T-helper 2 cell treated with Interferon-gamma antibody and Interleukin-4, amounts not matched to agents 5 μg/mL and 100 μg/mL, for 36 hours (primary cell): ENCODE measurements at regions not wholly inside any gene's neighbourhood (a gene's known extent, or its start where the extent isn't known, plus 50 kb on each side); places are given as distances from the start of the nearest gene placed in this dataset.
"Not testable (repeated sequence)": the region's sequence is repeated elsewhere in the genome, so short reads cannot be mapped to it uniquely, and the experiment has no call there.

Source experiments
- DNase-seq: peaks from one replicate; pipeline ENCODE4 v3.0.0; 2021; ENCODE audit warnings: low spot score
- H3K27ac Mint-ChIP-seq: one replicate; pipeline ENCODE4 v1.8.0; 2021; ENCODE audit warnings: mild to moderate bottlenecking, mixed read lengths
- H3K27me3 Mint-ChIP-seq: one replicate; pipeline ENCODE4 v1.8.0; 2021; ENCODE audit warnings: low read depth, mixed read lengths
- H3K36me3 Mint-ChIP-seq: one replicate; pipeline ENCODE4 v1.8.0; 2021; ENCODE audit warnings: low read depth, mixed read lengths
- H3K4me1 Mint-ChIP-seq: one replicate; pipeline ENCODE4 v1.8.0; 2021; ENCODE audit warnings: low read depth, mixed read lengths
- H3K4me3 Mint-ChIP-seq: one replicate; pipeline ENCODE4 v1.8.0; 2022; ENCODE audit warnings: mild to moderate bottlenecking, moderate library complexity, mixed read lengths
- H3K9me3 Mint-ChIP-seq: one replicate; pipeline ENCODE4 v1.8.0; 2021; ENCODE audit warnings: mixed read lengths

GRCh38 chr17:20737636-20738035 is 158.1 kb downstream of the CDRT15L2 start:
- H3K36me3 Mint-ChIP-seq, H3K4me3 Mint-ChIP-seq, DNase-seq, H3K27ac Mint-ChIP-seq, H3K9me3 Mint-ChIP-seq, H3K4me1 Mint-ChIP-seq: not testable (repeated sequence)
- peaks cover 27% of the 10 kb centered on the region for H3K27me3 Mint-ChIP-seq

GRCh38 chr17:20771104-20771503 is 191.6 kb downstream of the CDRT15L2 start:
- H3K4me1 Mint-ChIP-seq: peaks cover 2% of the 10 kb centered on the region
- H3K4me3 Mint-ChIP-seq: no peak overlapping the region
- H3K27ac Mint-ChIP-seq: no peak overlapping the region
- no peaks in the 10 kb centered on the region for H3K36me3 Mint-ChIP-seq
- peaks cover 4% of the 10 kb centered on the region for H3K27me3 Mint-ChIP-seq
- no peaks in the 10 kb centered on the region for H3K9me3 Mint-ChIP-seq
- no peak for DNase-seq

GRCh38 chr17:20774472-20775135 is 195.1 kb downstream of the CDRT15L2 start:
- DNase-seq: no peak
- no peaks in the 10 kb centered on the region for H3K36me3 Mint-ChIP-seq
- no peak overlapping the region for H3K4me3 Mint-ChIP-seq
- peaks cover 6% of the 10 kb centered on the region for H3K27me3 Mint-ChIP-seq
- H3K27ac Mint-ChIP-seq: no peak overlapping the region
- peaks cover 5% of the 10 kb centered on the region for H3K9me3 Mint-ChIP-seq
- H3K4me1 Mint-ChIP-seq: peaks cover 4% of the 10 kb centered on the region

GRCh38 chr17:20775331-20775730 is 195.8 kb downstream of the CDRT15L2 start:
- H3K36me3 Mint-ChIP-seq: no peaks in the 10 kb centered on the region
- H3K27me3 Mint-ChIP-seq: peaks cover 6% of the 10 kb centered on the region
- peaks cover 4% of the 10 kb centered on the region for H3K4me1 Mint-ChIP-seq
- peaks cover 5% of the 10 kb centered on the region for H3K9me3 Mint-ChIP-seq
- H3K27ac Mint-ChIP-seq: no peak overlapping the region
- no peak overlapping the region for H3K4me3 Mint-ChIP-seq
- no peak for DNase-seq

GRCh38 chr17:20779521-20779920 is 200.0 kb downstream of the CDRT15L2 start:
- Mint-ChIP-seq H3K27ac (no peak overlapping the region), H3K4me1 (peaks cover 4% of the 10 kb centered on the region), H3K4me3 (no peak overlapping the region), H3K27me3 (peaks cover 11% of the 10 kb centered on the region), H3K9me3 (peaks cover 5% of the 10 kb centered on the region), H3K36me3 (no peaks in the 10 kb centered on the region)
- DNase-seq: no peak

GRCh38 chr17:20781260-20781659 is 201.7 kb downstream of the CDRT15L2 start:
- Mint-ChIP-seq H3K4me1 (peaks cover 4% of the 10 kb centered on the region), H3K4me3 (no peak overlapping the region), H3K36me3 (no peaks in the 10 kb centered on the region), H3K9me3 (peaks cover 5% of the 10 kb centered on the region), H3K27me3 (peaks cover 28% of the 10 kb centered on the region), H3K27ac (no peak overlapping the region)
- no peak for DNase-seq

GRCh38 chr17:20781869-20782268 is 202.3 kb downstream of the CDRT15L2 start:
- peaks cover 31% of the 10 kb centered on the region for H3K27me3 Mint-ChIP-seq
- H3K36me3 Mint-ChIP-seq, DNase-seq, H3K27ac Mint-ChIP-seq, H3K4me3 Mint-ChIP-seq, H3K4me1 Mint-ChIP-seq, H3K9me3 Mint-ChIP-seq: not testable (repeated sequence)

GRCh38 chr17:20783091-20783490 is 203.6 kb downstream of the CDRT15L2 start:
- Mint-ChIP-seq H3K4me1 (peaks cover 7% of the 10 kb centered on the region), H3K4me3 (no peak overlapping the region), H3K27me3 (peaks cover 29% of the 10 kb centered on the region), H3K27ac (no peak overlapping the region), H3K36me3 (no peaks in the 10 kb centered on the region), H3K9me3 (peaks cover 5% of the 10 kb centered on the region)
- no peak for DNase-seq

GRCh38 chr17:20784100-20784665 is 204.7 kb downstream of the CDRT15L2 start:
- DNase-seq: no peak
- Mint-ChIP-seq H3K27me3 (peaks cover 29% of the 10 kb centered on the region), H3K27ac (no peak overlapping the region), H3K36me3 (no peaks in the 10 kb centered on the region), H3K4me1 (peaks cover 2% of the 10 kb centered on the region), H3K9me3 (no peaks in the 10 kb centered on the region), H3K4me3 (peak overlapping the region; percentile 34)

- H3K27ac Mint-ChIP-seq: no peak overlapping the region
- peaks cover 2% of the 10 kb centered on the region for H3K4me1 Mint-ChIP-seq
- H3K4me3 Mint-ChIP-seq: no peak overlapping the region
- H3K36me3 Mint-ChIP-seq: no peaks in the 10 kb centered on the region
- no peak for DNase-seq
- H3K27me3 Mint-ChIP-seq: peaks cover 29% of the 10 kb centered on the region
- no peaks in the 10 kb centered on the region for H3K9me3 Mint-ChIP-seq
Measured at GRCh38 chr17:20787281-20787680, 207.8 kb downstream of the CDRT15L2 start.

- DNase-seq: no peak
- peaks cover 7% of the 10 kb centered on the region for H3K4me1 Mint-ChIP-seq
- no peak overlapping the region for H3K4me3 Mint-ChIP-seq
- H3K9me3 Mint-ChIP-seq: peaks cover 4% of the 10 kb centered on the region
- no peak overlapping the region for H3K27ac Mint-ChIP-seq
- peaks cover 1% of the 10 kb centered on the region for H3K36me3 Mint-ChIP-seq
- H3K27me3 Mint-ChIP-seq: no peaks in the 10 kb centered on the region
Measured at GRCh38 chr17:20791626-20792025, 212.1 kb downstream of the CDRT15L2 start.

GRCh38 chr17:20794532-20794931 is 215.0 kb downstream of the CDRT15L2 start:
- peaks cover 24% of the 10 kb centered on the region for H3K4me1 Mint-ChIP-seq
- H3K36me3 Mint-ChIP-seq, H3K27me3 Mint-ChIP-seq, H3K27ac Mint-ChIP-seq, H3K4me3 Mint-ChIP-seq, H3K9me3 Mint-ChIP-seq, DNase-seq: not testable (repeated sequence)

GRCh38 chr17:20797292-20797691 is 217.8 kb downstream of the CDRT15L2 start:
- peaks cover 24% of the 10 kb centered on the region for H3K4me1 Mint-ChIP-seq
- no peaks in the 10 kb centered on the region for H3K27me3 Mint-ChIP-seq
- H3K4me3 Mint-ChIP-seq: peak overlapping the region; percentile 75
- peak; percentile 45 for DNase-seq
- H3K9me3 Mint-ChIP-seq: peaks cover 4% of the 10 kb centered on the region
- H3K36me3 Mint-ChIP-seq: peaks cover 3% of the 10 kb centered on the region
- peak overlapping the region; percentile 99 for H3K27ac Mint-ChIP-seq

GRCh38 chr17:20800146-20800545 is 220.6 kb downstream of the CDRT15L2 start:
- Mint-ChIP-seq H3K27ac (no peak overlapping the region), H3K27me3 (no peaks in the 10 kb centered on the region), H3K4me3 (no peak overlapping the region), H3K4me1 (peaks cover 27% of the 10 kb centered on the region), H3K9me3 (no peaks in the 10 kb centered on the region), H3K36me3 (peaks cover 2% of the 10 kb centered on the region)
- no peak for DNase-seq

- Mint-ChIP-seq H3K4me3 (no peak overlapping the region), H3K27me3 (peaks cover 6% of the 10 kb centered on the region), H3K27ac (no peak overlapping the region), H3K36me3 (no peaks in the 10 kb centered on the region), H3K4me1 (peaks cover 4% of the 10 kb centered on the region), H3K9me3 (peaks cover 12% of the 10 kb centered on the region)
- no peak for DNase-seq
Measured at GRCh38 chr17:20805751-20806150, 226.2 kb downstream of the CDRT15L2 start.
